IPS DF 4.7 (cell line): ENCODE measurements at regions not wholly inside any gene's neighbourhood (a gene's known extent, or its start where the extent isn't known, plus 50 kb on each side); places are given as distances from the start of the nearest gene placed in this dataset.
"Not testable (repeated sequence)": the region's sequence is repeated elsewhere in the genome, so short reads cannot be mapped to it uniquely, and the experiment has no call there.

ENCODE experiments used
- DNase-seq: peaks from one replicate; pipeline ENCODE4 v3.0.0-alpha.2; 2013; ENCODE audit warnings: low spot score; ENCODE audit errors: extremely low read depth

DNA sequence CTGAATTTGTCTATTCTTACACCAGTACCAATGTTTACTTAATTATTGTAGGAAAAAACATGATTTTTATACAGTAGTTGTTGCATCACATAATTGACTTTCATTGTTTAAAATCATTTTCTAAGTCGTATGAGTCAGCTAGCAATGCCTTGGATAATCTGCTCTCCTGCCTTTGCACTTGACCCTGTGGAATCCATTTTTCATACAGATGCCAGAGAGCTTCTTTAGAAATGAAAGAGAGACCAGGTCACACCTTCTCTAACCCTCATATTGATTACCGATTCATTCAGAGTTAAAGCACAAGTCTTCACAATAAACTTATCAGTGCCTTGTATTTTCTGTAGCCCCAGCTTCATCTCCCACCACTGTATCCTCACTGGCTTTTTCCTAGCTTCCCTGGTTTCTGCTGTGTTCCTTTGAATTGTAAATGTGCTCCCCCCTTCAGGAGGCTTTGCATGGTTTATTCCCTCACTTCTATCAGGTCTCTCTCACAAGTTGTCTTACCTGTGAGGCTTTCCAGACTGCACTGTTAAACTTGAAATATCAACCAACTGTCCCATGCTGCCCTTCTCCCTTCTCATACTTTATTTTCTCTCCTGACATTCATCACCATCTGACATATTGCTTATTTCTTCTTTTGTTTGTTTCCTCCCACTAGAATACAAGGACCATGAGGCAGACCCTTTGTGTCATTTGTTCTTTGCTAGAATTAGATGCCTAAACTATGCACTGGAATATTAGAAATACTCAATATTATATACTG is 662.0 kb upstream of the GBE1 start:
- no peak for DNase-seq

DNA sequence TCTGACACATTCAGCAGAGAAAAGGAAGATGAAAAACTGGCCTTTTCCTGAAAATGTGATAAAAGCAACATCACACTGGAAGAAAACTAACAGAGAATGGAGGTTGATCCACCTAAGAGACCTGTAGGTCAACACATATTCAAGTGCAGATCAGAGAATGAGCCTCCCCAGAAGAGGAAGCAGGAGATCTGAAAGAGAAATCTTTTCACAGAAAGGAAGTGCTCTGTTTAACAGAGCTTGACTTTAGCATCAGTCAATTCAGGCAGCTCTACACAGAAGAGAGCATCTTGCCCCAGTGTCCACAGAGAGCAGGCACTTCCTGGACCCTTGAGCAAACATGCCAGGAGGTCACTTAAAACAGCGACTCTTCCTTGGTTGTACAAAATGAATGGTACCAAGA is 655.4 kb upstream of the GBE1 start:
- no peak for DNase-seq

DNA sequence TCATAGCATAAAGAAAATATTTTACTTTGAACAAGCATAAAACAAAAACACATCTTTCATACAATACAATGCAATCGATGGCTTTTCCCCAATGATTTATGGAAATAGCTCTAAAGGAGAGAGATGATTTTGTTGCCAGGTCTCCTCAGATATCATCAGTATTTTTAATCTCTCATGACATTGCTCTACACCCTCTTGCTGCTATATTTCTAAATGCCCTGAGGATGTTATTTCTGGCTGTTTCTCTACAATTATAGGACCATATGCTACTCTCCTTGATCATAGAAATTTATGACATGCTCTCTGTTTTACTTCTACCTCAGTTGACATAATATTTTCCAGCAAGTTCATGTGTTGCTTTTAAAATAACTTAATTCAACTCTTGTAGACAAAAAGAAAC is 654.9 kb upstream of the GBE1 start:
- DNase-seq, result no peak

DNA sequence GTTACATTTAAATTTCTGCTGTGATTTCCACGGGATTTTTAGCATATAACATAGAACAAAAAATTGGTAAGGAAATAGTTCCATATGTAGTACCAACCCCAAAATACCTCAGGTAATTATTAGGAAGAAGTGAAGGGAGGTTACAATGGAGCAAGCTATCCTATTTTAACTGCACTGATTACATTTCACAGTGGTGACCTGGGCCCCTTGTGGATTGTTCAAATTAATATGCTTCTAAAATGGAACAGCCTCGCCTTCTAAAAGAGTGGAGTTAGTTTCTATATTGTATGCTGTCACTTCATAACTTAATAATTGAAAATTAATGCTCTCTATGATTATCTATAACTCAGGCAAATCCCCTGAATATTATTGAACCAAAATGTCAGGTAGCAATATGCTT is 651.7 kb upstream of the GBE1 start:
- no peak for DNase-seq

DNA sequence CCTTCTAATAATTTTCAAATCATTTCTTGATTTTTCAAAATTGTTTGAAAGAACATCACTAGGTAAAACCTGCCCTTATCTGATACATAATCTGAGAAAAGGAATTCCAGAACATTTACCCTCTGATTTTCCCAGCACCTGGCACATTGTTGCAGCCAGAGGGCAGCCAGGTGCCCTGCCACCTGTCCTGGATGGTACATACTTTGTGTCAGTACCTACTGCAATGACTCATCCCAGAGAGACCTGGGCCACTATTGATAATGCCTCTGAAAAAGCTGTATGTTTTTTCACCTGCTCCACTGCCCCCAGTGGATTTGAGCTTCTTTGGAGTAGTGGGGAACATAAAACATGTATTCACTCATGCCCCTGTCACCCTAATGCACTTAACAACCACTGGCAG is 648.9 kb upstream of the GBE1 start:
- no peak for DNase-seq

DNA sequence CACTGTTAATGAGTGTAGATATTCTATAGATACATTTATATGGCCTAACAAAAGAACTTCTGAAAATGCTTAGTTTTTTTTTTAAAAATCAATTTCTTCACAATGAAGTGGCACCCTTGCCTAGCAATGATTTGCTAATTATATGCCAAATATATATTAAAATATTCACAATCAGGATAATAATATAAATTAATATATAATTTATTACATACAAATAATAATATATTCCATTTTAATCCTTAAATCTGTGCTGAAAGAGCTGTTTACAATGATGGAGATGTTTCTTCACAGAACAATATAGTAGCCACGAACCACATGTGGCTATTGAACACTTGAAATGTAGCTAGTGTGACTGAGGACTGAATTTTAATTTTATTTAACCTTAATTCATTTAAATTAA is 648.4 kb upstream of the GBE1 start:
- no peak for DNase-seq

DNA sequence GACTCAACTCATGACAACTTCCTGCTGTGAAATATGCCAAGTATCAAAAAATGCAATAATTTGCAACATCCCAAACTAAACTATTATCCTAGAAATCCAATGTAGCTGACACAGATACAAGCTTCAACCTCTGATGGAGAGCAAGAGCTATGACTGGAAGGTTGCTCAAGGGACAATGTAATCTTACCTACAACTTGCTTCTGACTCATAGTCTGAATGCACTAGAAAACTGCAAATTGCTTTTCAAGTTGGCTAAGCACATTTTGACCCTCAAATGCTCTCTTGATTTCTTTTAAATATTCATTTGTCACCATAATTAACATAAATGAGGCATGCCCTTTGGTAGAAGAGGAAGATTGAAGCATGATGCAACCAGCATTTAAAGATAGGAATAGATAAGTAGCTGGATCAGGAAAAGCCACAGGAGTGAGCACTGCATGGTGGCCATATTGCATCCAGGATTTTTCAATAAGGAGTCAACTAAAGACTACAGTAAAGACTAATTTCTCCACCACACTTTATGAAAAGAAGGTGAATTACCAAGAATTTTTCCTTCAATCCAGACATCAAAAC is 630.8 kb upstream of the GBE1 start:
- DNase-seq, result no peak

DNA sequence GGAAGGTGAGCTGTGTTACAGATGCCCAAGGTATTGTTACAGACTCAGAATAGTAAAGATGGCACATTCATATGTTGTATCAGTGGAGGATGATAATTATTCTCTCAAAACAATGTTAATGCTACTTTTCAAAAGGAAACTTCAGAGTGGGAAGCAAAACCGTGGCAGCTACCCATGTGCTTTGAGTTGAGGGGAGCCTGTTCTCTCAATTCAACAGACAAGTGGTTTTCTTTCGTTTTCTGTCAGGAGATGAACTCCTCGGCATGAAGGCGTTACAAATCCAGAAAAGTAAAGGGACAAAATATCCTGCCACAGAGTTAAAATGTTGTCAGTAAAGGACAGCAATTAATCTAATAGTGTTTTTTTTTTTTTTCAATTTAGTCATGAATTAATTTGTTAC is 629.4 kb upstream of the GBE1 start:
- DNase-seq, result no peak

DNA sequence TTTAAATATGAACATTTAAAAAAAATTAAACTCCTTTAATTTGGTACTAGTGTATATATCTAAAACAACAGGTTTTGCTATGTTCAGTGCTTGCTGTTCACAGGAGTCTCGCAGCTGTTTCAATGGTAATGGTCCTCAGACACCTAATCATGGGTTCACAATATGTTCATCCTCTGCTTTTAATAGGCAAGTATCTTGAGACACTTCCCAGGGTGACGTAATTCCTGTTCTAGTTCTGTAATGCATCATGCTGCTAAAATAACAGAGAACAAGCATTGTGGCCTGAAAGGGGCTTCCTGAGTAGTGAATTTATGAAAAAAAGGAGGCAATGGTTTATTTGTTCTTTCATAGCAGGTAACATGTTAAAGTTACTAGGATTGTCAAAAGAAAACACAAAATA is 625.2 kb upstream of the GBE1 start:
- DNase-seq, result no peak

DNA sequence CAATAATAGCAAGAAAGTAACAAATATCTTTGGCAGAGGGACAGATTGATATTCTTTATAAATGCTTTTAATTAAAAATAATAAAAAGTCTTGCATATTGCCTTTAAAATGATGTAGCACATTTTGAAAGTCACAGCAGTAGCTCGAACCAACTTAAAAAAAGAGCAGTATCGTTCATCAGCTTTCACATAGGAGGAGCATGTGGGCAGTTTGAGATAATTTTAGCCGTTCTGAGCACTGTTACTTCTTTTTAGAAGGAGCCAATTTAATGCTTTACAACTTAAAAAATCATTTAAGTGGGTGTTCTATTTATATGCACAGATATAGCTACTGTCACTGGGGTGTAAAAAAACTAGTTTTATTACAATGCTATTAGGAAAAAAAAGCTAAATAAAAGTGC is 622.7 kb upstream of the GBE1 start:
- DNase-seq, result no peak

DNA sequence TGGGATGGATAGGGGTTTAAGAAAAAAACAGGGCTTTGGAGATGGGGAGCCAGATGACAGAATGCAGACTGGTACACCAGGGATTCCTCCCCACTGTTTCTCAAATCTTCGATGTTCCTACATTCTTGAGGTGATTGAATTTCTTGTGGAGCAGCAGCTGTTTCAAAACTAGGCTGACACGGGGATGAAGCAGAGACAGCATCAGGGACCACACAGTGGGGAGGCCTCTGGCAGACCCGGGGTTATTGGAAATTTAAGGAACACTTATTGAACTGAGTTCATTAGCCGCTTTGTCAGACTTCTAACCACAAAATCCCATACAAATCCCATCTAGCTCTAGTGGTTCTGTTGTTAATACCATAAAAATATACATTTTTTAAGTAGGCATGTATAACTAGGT is 621.4 kb upstream of the GBE1 start:
- no peak for DNase-seq

DNA sequence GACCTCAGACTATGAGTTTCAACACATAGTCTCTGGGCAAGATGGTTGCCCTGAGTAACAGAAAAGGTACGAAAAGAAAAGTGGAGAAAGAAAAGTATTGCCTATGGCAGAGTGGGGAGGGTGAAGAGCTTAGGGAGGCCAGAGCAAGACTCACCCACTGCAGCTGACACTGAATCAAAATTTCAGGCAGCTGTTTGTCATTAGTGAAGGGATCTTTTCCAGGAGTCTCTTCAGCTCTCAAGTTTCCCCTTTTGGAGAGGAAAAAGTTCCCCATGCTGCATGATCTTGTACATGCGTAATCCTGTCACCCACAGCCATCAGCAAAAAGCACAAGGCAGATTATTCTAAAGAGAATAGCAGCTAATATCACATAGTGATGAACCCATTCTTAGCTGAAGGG is 616.9 kb upstream of the GBE1 start:
- DNase-seq, result no peak

DNA sequence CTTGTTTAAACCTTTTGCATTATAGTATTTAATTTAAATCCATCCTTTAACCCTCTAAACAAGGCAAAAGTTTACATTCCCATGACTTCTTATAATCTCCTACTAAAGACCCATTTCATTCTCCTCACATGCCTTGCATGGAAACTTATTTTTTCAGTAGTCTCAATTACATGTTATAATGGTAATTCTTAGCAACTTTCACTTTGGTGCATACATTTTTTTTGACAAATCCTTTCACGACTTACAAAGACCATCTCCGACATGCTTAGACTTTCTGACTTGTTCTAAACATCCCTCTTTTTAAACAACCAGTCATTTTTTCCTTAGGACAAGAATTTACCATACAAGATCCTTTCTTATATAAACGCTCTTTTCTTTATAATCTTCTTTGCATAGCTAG is 615.4 kb upstream of the GBE1 start:
- DNase-seq, result no peak

DNA sequence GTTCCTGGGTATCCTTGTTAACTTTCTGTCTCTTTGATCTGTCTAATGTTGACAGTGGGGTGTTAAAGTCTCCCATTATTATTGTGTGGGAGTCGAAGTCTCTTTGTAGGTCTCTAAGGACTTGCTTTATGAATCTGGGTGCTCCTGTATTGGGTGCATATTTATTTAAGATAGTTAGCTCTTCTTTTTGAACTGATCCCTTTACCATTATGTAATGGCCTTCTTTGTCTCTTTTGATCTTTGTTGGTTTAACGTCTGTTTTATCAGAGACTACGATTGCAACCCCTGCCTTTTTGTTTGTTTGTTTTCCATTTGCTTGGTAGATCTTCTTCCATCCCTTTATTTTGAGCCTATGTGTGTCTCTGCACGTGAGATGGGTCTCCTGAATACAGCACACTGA is 612.4 kb upstream of the GBE1 start:
- DNase-seq, result not testable (repeated sequence)

DNA sequence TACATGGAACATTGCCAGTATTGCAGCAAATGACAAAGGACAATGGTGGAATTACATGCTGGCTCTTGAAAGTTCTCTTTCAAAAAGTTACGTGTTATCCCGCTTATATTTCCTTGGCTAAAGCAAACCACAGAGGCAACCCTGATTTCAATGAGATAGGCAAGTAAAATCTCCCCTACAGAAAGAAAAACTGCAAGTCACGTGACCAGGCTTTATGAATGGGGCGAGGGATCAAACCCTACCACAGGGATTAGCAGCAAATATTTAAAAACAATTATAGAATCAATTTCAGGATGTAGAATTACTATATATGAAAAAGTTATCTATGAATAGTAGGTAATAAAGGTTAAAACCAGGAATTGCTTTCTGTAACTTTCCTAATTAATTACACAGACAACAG is 603.4 kb upstream of the GBE1 start:
- no peak for DNase-seq

DNA sequence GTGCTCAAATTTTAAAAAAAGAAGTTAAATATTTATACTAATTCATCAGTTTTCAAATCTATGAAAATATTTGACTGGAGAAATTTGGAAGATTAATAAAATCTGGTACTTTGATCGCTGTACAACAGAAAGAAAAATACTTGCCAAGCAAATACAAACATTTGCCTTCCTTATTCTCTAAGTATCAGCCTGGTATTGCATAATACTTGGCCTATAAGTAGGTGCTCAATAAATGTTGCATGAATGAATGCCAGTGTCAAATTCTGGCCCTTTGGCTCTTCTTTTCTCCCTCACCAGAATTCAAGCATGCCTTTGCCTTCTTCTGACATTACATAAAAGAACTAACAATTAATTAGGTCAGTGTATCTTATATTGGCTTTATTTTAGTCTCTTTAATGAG is 601.7 kb upstream of the GBE1 start:
- no peak for DNase-seq

DNA sequence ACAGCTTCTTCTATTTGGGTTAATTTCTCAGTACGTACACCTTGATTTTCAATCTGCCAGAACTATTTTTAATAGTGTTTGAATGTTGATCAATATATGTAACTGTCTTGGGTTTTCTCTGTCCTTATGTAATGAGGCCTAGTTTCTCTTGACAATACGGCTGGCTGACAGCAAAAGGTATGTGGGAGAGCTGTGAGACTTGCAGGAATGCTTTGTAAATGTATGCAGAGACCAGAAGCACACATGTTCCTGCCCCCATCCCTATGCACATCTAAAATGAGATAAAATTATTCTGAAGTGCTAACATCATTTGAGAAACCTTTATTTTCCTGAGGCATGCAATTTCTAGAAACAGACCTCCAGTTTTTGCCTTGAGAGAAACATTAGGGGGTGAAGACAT is 593.8 kb upstream of the GBE1 start:
- DNase-seq, result no peak

DNA sequence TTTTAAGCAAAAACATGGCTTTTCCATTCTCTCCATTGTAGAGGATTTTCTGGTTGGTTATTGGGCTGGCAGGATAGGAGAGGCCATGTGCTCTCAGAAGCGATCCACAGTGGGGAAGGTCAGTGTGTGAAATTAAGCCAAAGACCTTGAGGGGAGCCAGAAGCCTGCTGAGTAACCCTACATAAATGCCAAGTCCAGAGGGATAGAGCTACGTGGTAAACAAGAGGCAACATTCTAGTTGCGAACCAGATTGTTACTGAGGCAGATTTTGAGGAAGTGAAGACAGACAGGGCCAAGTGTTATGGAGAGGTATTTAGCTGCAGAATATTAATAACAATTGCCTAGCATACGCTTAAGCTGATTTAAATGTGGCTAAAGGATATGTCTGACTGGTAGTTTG is 592.8 kb upstream of the GBE1 start:
- DNase-seq, result no peak

DNA sequence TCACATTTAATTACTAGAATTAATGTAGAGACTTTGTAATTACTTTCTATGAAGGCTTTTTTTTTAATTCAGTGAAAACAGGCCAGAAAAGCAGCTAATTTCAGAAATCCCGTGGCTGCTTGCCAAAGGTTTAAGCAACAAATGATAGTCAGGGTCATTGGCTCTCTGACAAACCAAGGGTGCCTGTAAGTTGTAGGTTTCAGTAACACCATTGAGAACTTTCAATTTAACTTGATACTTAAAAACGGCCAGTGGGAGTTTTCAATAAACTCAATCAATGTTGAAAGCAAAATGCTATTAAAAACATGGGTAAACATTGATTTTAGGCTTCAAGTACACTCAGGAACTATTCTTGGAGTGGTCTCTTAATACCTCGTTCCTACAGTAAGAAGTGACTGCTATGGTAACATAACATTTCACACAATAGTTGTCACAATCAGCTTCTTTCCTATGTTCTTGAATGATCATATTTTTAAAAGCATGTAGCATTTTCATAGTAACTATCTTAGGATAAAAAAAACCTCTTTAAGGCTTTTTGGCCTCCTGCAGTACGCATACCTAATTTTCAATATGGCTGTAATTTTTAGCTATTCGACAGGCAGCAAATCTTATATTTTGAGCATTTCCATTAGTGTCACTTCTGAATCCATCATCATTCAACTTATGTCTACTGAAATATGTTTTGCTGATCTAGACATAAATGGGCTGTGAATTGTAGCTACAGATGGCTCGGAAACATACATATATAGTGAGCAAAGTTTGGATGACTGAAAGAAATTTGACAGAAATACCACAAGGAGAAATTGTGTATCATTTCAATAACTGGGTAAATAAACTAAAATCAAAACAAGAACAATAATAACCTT is 592.1 kb upstream of the GBE1 start:
- DNase-seq, result no peak

DNA sequence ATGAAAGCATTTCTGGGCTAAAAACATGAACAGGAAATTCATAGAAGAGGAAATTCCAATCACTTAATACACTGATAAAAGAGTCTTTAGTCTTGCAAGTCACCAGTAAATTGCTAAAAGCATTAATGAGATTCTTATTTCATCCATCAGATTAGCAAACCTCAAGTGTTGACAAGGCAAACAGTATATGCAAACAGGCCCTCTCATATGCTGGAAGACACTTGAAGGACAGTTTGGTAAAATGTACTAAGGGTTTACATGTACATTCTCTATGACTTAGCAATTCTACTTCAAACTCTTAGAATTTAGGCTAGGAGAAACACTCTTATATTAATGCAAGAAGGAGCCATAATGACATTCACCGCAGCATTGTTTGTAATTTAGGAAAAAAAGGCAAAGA is 586.1 kb upstream of the GBE1 start:
- no peak for DNase-seq

DNA sequence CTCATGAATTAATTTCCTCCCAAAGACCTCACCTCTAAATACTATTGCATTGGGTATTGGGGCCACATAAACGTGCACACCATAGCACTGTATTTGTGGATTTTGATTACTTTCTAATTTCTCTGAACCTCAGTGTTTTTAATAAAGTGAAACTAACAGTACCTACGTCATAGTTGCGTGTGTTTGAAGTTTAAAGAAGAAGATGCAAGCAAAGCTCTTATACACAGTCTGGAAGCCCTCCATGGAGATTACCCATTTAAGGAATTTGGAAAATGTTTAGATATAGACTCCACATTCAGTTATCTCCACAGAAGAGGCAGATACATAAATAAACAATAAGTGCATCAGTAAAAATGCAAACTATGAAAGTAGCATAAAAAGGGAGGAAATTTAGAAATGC is 581.1 kb upstream of the GBE1 start:
- no peak for DNase-seq

DNA sequence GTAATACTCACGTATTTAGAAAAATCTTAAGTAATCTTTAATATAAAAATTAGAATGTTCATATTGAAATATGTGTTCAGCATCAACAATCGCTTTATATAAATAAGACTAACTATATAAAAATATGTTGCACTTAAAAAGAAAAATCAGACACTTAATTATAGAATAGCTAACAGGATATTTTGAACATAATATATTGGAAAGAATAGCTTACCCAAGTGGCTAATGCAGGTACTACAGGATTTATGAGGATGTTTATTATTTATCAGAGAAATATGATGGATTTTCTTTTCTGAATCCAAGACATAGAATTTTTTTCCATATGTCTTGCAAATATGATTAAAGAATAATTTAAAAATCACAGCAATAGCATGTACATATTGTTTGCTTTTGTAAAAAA is 567.9 kb upstream of the GBE1 start:
- no peak for DNase-seq

DNA sequence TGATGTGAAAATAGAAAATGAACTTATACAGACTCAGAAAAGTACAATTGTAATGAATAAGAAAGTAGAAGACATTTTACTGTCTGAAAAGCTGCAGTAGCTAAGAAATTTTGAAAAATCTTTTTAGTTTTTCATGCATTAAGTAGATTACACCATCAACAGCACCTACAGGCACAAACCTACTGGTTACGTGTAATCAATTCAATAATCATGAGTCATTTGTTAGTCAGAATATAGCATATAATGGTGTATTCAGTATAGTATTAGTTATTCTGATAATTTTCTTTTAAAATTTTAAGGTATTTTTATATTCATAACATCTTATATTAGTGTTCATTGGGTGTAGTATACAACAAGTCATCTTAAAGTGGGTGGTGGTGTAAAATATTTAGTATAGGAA is 550.5 kb upstream of the GBE1 start:
- DNase-seq, result no peak
